HepG2 (cell line): ENCODE measurements at regions not wholly inside any gene's neighbourhood (a gene's known extent, or its start where the extent isn't known, plus 50 kb on each side); places are given as distances from the start of the nearest gene placed in this dataset.

Experiments
- ATAC-seq: fragments of 200-7000 bp; cut with Tn5 transposase; 3 replicates; pipeline ENCODE4 v1.9.1; 2020; ENCODE audit warnings: mild to moderate bottlenecking, moderate library complexity
- BruUV-seq: library from RNA; stranded (reverse); fragments of 400-500 nt; replicated peaks from 2 replicates; lab custom pipeline; 2021; lab: Mats Ljungman, UMichigan
- CTCF ChIA-PET: fragments of 300-600 bp; formaldehyde crosslinking; extraction: SDS; loops from one replicate; lab custom pipeline; 2021; ENCODE audit warnings: low total read pairs, inconsistent platforms, low intra/inter-chr PET ratio; lab: Yijun Ruan, JAX
- POLR2A ChIA-PET: fragments of 350-600 bp; sonication (Branson Sonifier 250); formaldehyde crosslinking; loops from one replicate; lab custom pipeline; 2020; ENCODE audit warnings: antibody characterized with exemption, inconsistent platforms; lab: Yijun Ruan, JAX
- DNase-seq: peaks from one replicate; pipeline ENCODE4 v3.0.0-alpha.2; 2015; ENCODE audit warnings: low spot score
- FAIRE-seq: peaks from 3 replicates; lab custom pipeline; 2011; peaks lifted over from hg19 to GRCh38; lab: Jason Lieb, UNC
- H2AFZ ChIP-seq: one replicate; pipeline ENCODE4 v1.6.1; 2011; ENCODE audit warnings: low read length, inconsistent platforms
- H3K27ac ChIP-seq: fragments of 300-600 bp; 3 replicates; pipeline ENCODE4 v1.8.0; 2011; ENCODE audit warnings: mixed run types, mild to moderate bottlenecking, mixed read lengths, low read length, inconsistent platforms; ENCODE audit not compliant: insufficient read depth; ENCODE audit errors: extremely low read length
- H3K27me3 ChIP-seq, 2 experiments: fragments of 200-600 bp in 1 of 2; 2 replicates in 1 of 2; 3 replicates in 1 of 2; pipeline versions ENCODE4 v1.6.0 to v1.8.0; 2011; ENCODE audit warnings: low read length in 2 of 2, mild to moderate bottlenecking in 2 of 2, moderate library complexity in 2 of 2, inconsistent platforms in 1 of 2; ENCODE audit not compliant: insufficient read depth in 2 of 2, control insufficient read depth in 1 of 2
- H3K36me3 ChIP-seq, 2 experiments: fragments of 200-600 bp in 1 of 2; replicated peaks in 1 of 2; 2 replicates in 1 of 2; 3 replicates in 1 of 2; pipeline versions ENCODE4 v1.5.1 to v1.8.0; 2011; ENCODE audit warnings: low read length in 2 of 2, inconsistent platforms in 1 of 2; ENCODE audit not compliant: insufficient read depth in 2 of 2, control insufficient read depth in 1 of 2
- H3K4me1 ChIP-seq: 2 replicates; pipeline ENCODE4 v1.5.1; 2012; ENCODE audit warnings: low read length, inconsistent platforms; ENCODE audit not compliant: insufficient read depth
- H3K4me2 ChIP-seq: 2 replicates; pipeline ENCODE4 v1.6.0; 2011; ENCODE audit warnings: low read depth, low read length, inconsistent platforms
- H3K4me3 ChIP-seq, 3 experiments: fragments of 200-600 bp in 1 of 3; sonication (generic), shearing (Covaris generic) in 1 of 3; replicated peaks in 1 of 3; 2 replicates each; pipeline ENCODE4 v1.5.1; 2011 to 2016; ENCODE audit warnings: low read length in 3 of 3, inconsistent platforms in 2 of 3, low read depth in 2 of 3, mild to moderate bottlenecking in 2 of 3, control low read depth in 1 of 3, mixed read lengths in 1 of 3; ENCODE audit not compliant: insufficient read depth in 1 of 3
- H3K79me2 ChIP-seq: one replicate; pipeline ENCODE4 v1.6.1; 2011; ENCODE audit warnings: low read length, inconsistent platforms; ENCODE audit not compliant: insufficient read depth
- H3K9ac ChIP-seq: 2 replicates; pipeline ENCODE4 v1.6.0; 2011; ENCODE audit warnings: mild to moderate bottlenecking, low read depth, low read length, inconsistent platforms; ENCODE audit not compliant: insufficient read depth
- H3K9me3 ChIP-seq: 2 replicates; pipeline ENCODE4 v1.5.1; 2012; ENCODE audit warnings: mild to moderate bottlenecking, low read length
- H4K20me1 ChIP-seq: 2 replicates; pipeline ENCODE4 v1.6.0; 2011; ENCODE audit warnings: inconsistent platforms, mild to moderate bottlenecking, low read length, moderate library complexity; ENCODE audit not compliant: insufficient read depth
- ARID2 ChIP-seq: sonication (generic); formaldehyde crosslinking; IDR thresholded peaks from 2 replicates; pipeline ENCODE4 v1.8.1; 2022; ENCODE audit warnings: mild to moderate bottlenecking, missing genetic modification reagents, borderline replicate concordance
- ATF5 ChIP-seq: sonication (generic); formaldehyde crosslinking; IDR thresholded peaks from 2 replicates; pipeline ENCODE4 v1.4.0; 2020; ENCODE audit warnings: mild to moderate bottlenecking, low read depth, missing genetic modification reagents
- EEA1 ChIP-seq: sonication (generic); formaldehyde crosslinking; IDR thresholded peaks from 2 replicates; pipeline ENCODE4 v1.5.1; 2020; ENCODE audit warnings: mild to moderate bottlenecking, missing genetic modification reagents, borderline replicate concordance
- FOXP1 ChIP-seq, 2 experiments: fragments of 450-650 bp in 1 of 2; IDR thresholded peaks; 2 replicates each; pipeline ENCODE4 v1.6.1; 2017 to 2018; ENCODE audit warnings: antibody characterized with exemption in 1 of 2
- NFYB ChIP-seq: sonication (generic); formaldehyde crosslinking; IDR thresholded peaks from 2 replicates; pipeline ENCODE4 v1.4.0; 2020; ENCODE audit warnings: missing genetic modification reagents
- ONECUT2 ChIP-seq: sonication (generic); formaldehyde crosslinking; IDR thresholded peaks from 2 replicates; pipeline ENCODE4 v1.4.0; 2020; ENCODE audit warnings: missing genetic modification reagents
- SIX4 ChIP-seq: sonication (generic); formaldehyde crosslinking; IDR thresholded peaks from 2 replicates; pipeline ENCODE4 v1.4.0; 2020; ENCODE audit warnings: missing genetic modification reagents
- SMARCC2 ChIP-seq: fragments of 450-650 bp; IDR thresholded peaks from 2 replicates; pipeline ENCODE4 v1.6.1; 2017; ENCODE audit warnings: antibody characterized with exemption, mild to moderate bottlenecking
- ZNF143 ChIP-seq: sonication (generic); formaldehyde crosslinking; IDR thresholded peaks from 2 replicates; pipeline ENCODE4 v1.4.0; 2020; ENCODE audit warnings: missing genetic modification reagents
- ZNF354B ChIP-seq: sonication (generic); formaldehyde crosslinking; IDR thresholded peaks from 2 replicates; pipeline ENCODE4 v1.8.0; 2022; ENCODE audit warnings: mild to moderate bottlenecking, missing genetic modification reagents
- ZNF616 ChIP-seq: sonication (generic); formaldehyde crosslinking; IDR thresholded peaks from 2 replicates; pipeline ENCODE4 v1.5.0; 2020; ENCODE audit warnings: low read depth, mild to moderate bottlenecking, missing genetic modification reagents
- ZNF619 ChIP-seq: sonication (generic); formaldehyde crosslinking; IDR thresholded peaks from 2 replicates; pipeline ENCODE4 v1.4.0; 2020; ENCODE audit warnings: mild to moderate bottlenecking, missing genetic modification reagents
- WGBS: methylation state at CpG from one replicate; pipeline ENCODE4 v1.1.6; 2017; ENCODE audit warnings: low lambda C conversion rate; 5-methylcytosine and 5-hydroxymethylcytosine counted together
- in situ Hi-C: cut with HindIII; loops from 2 replicates; pipeline ENCODE4 v1.10.0; 2017; ENCODE audit warnings: low pct_unique_long_range_greater_than_20kb; ENCODE audit not compliant: extremely low pct_ligation_motif_present
- intact Hi-C: fragments of 100-400 bp; cut with micrococcal nuclease; formaldehyde crosslinking; loops from one replicate; pipeline ENCODE4 v1.10.0; 2022; ENCODE audit not compliant: unreplicated experiment
- TF ChIP-seq, protein P1 (sequence below): IDR thresholded peaks from 2 replicates; pipeline ENCODE4 v1.6.1; 2018; ENCODE audit warnings: missing genetic modification reagents

- Histone ChIP-seq H3K9ac (no peak overlapping the region), H3K4me3 (no peak overlapping the region), H3K27ac (no peak overlapping the region), H4K20me1 (no peaks in the 10 kb centered on the region), H3K79me2 (no peaks in the 10 kb centered on the region), H2AFZ (no peak overlapping the region), H3K27me3 (peaks cover 0 to 16% of the 10 kb centered on the region in 2 experiments; a peak in 3 of 5 replicates), H3K9me3 (no peaks in the 10 kb centered on the region), H3K4me2 (no peak overlapping the region), H3K4me1 (peaks cover 10% of the 10 kb centered on the region), H3K36me3 (no peaks in the 10 kb centered on the region)
- BruUV-seq = no TSS peak
- ChIA-PET POLR2A (no interaction called here), CTCF (no interaction called here)
- DNase-seq (no peak), ATAC-seq (no peak), FAIRE-seq (no peak)
- intact Hi-C loops (no loop called here), in situ Hi-C loops (no loop called here)
- TF ChIP-seq NFYB (CRISPR knock-in tag) (no peak), SIX4 (CRISPR knock-in tag) (no peak), ZNF619 (CRISPR knock-in tag) (no peak), ZNF354B (CRISPR knock-in tag) (no peak), ARID2 (CRISPR knock-in tag) (no peak), SMARCC2 (no peak), ZNF616 (no peak), FOXP1 (IDR thresholded peaks at IDR 0.05) (no peak), FOXP1 (CRISPR knock-in tag; IDR thresholded peaks at IDR 0.05) (no peak), ONECUT2 (CRISPR knock-in tag) (no peak), ZNF143 (CRISPR knock-in tag) (no peak), ATF5 (CRISPR knock-in tag) (no peak), EEA1 (CRISPR knock-in tag) (no peak)
- TF ChIP-seq, protein P1, sequence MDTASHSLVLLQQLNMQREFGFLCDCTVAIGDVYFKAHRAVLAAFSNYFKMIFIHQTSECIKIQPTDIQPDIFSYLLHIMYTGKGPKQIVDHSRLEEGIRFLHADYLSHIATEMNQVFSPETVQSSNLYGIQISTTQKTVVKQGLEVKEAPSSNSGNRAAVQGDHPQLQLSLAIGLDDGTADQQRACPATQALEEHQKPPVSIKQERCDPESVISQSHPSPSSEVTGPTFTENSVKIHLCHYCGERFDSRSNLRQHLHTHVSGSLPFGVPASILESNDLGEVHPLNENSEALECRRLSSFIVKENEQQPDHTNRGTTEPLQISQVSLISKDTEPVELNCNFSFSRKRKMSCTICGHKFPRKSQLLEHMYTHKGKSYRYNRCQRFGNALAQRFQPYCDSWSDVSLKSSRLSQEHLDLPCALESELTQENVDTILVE (CRISPR knock-in tag) = no peak
- WGBS = 0% methylated on average over 2 of the region's 3 CpGs
Observed at GRCh38 chr13:110984798-110985197, 69.9 kb upstream of the ANKRD10 start.
